K562 (cell line): ENCODE measurements at regions not wholly inside any gene's neighbourhood (a gene's known extent, or its start where the extent isn't known, plus 50 kb on each side); places are given as distances from the start of the nearest gene placed in this dataset.

Experiments
- ATAC-seq: fragments of 200-7000 bp; cut with Tn5 transposase; 3 replicates; pipeline ENCODE4 v1.9.1; 2020; ENCODE audit warnings: moderate library complexity
- BruUV-seq: library from RNA; stranded (reverse); fragments of 400-500 nt; replicated peaks from 2 replicates; lab custom pipeline; 2021; lab: Mats Ljungman, UMichigan
- CTCF ChIA-PET: fragments of 300-600 bp; formaldehyde crosslinking; extraction: SDS; loops from one replicate; lab custom pipeline; 2021; ENCODE audit warnings: low intra/inter-chr PET ratio; lab: Yijun Ruan, JAX
- POLR2A ChIA-PET: fragments of 300-600, 350-650 bp; sonication (Branson Sonifier 250); formaldehyde crosslinking; extraction: SDS; loops from one replicate; lab custom pipeline; 2021; ENCODE audit warnings: antibody characterized with exemption, inconsistent platforms; lab: Yijun Ruan, JAX
- DNase-seq, 4 experiments: peaks; one replicate each; pipeline versions ENCODE4 v3.0.0 to v3.0.0-alpha.2; 2011 to 2018; ENCODE audit warnings: low spot score in 3 of 4, mixed read lengths in 3 of 4; ENCODE audit errors: extremely low read depth in 1 of 4
- FAIRE-seq: peaks from 2 replicates; lab custom pipeline; 2011; peaks lifted over from hg19 to GRCh38; lab: Jason Lieb, UNC
- H2AFZ ChIP-seq: 2 replicates; pipeline ENCODE4 v1.6.0; 2011; ENCODE audit warnings: low read depth, low read length, control low read depth, inconsistent platforms
- H3K27ac ChIP-seq: fragments of 200-600 bp; 3 replicates; pipeline ENCODE4 v1.8.0; 2011; ENCODE audit warnings: low read depth, mild to moderate bottlenecking, control low read depth, inconsistent platforms, low read length, moderate library complexity, mixed read lengths; ENCODE audit errors: extremely low read depth
- H3K27me3 ChIP-seq, 2 experiments: fragments of 300-600 bp in 1 of 2; 2 replicates in 1 of 2; 3 replicates in 1 of 2; pipeline versions ENCODE4 v1.6.0 to v1.8.0; 2011; ENCODE audit warnings: inconsistent platforms in 2 of 2, low read length in 2 of 2, mild to moderate bottlenecking in 1 of 2, mixed read lengths in 1 of 2, moderate library complexity in 1 of 2; ENCODE audit not compliant: control insufficient read depth in 2 of 2, insufficient read depth in 2 of 2
- H3K36me3 ChIP-seq: fragments of 300-600 bp; 3 replicates; pipeline ENCODE4 v1.8.0; 2011; ENCODE audit warnings: mild to moderate bottlenecking, low read length, inconsistent platforms; ENCODE audit not compliant: control insufficient read depth, insufficient read depth
- H3K4me1 ChIP-seq, 2 experiments: fragments of 200-600 bp in 1 of 2; replicated peaks in 1 of 2; 2 replicates in 1 of 2; 3 replicates in 1 of 2; pipeline versions ENCODE4 v1.5.1 to v1.8.0; 2011; ENCODE audit warnings: inconsistent platforms in 2 of 2, low read length in 2 of 2, mild to moderate bottlenecking in 1 of 2, mixed read lengths in 1 of 2, moderate library complexity in 1 of 2; ENCODE audit not compliant: control insufficient read depth in 2 of 2, insufficient read depth in 2 of 2
- H3K4me2 ChIP-seq: 2 replicates; pipeline ENCODE4 v1.6.1; 2011; ENCODE audit warnings: low read length, control low read depth, inconsistent platforms, mixed read lengths; ENCODE audit not compliant: insufficient read depth
- H3K4me3 ChIP-seq: fragments of 200-600 bp; sonication (generic), shearing (Covaris generic); 2 replicates; pipeline ENCODE4 v1.5.1; 2016; ENCODE audit warnings: control low read depth, inconsistent platforms
- H3K79me2 ChIP-seq: fragments of 200-600 bp; 3 replicates; pipeline ENCODE4 v1.8.0; 2011; ENCODE audit warnings: low read length, inconsistent platforms; ENCODE audit not compliant: control insufficient read depth, insufficient read depth
- H3K9ac ChIP-seq, 2 experiments: 2 replicates each; pipeline versions ENCODE4 v1.6.0 to v1.6.1; 2011; ENCODE audit warnings: low read depth in 2 of 2, low read length in 2 of 2, control low read depth in 1 of 2, inconsistent platforms in 1 of 2, mild to moderate bottlenecking in 1 of 2, mixed read lengths in 1 of 2; ENCODE audit not compliant: insufficient read depth in 1 of 2
- H3K9me1 ChIP-seq: one replicate; pipeline ENCODE4 v1.6.0; 2011; ENCODE audit warnings: inconsistent platforms, mild to moderate bottlenecking, low read length, moderate library complexity; ENCODE audit not compliant: control insufficient read depth, insufficient read depth
- H3K9me3 ChIP-seq: replicated peaks from 2 replicates; pipeline ENCODE4 v1.5.1; 2011; ENCODE audit warnings: low read depth, low read length, inconsistent platforms; ENCODE audit not compliant: control insufficient read depth, insufficient read depth
- H4K20me1 ChIP-seq: replicated peaks from 2 replicates; pipeline ENCODE4 v1.6.1; 2011; ENCODE audit warnings: low read length, inconsistent platforms, mixed read lengths; ENCODE audit not compliant: control insufficient read depth, insufficient read depth
- CC2D1A ChIP-seq: fragments of 450-650 bp; IDR thresholded peaks from 2 replicates; pipeline ENCODE4 v1.6.1; 2017; ENCODE audit warnings: mild to moderate bottlenecking
- CCNT2 ChIP-seq: IDR thresholded peaks from 2 replicates; pipeline ENCODE4 v1.6.1; 2011; ENCODE audit warnings: borderline replicate concordance, low read depth, mild to moderate bottlenecking, moderate library complexity, mixed read lengths, low read length; ENCODE audit not compliant: insufficient read length; ENCODE audit errors: extremely low read depth
- FOXM1 ChIP-seq, 2 experiments: fragments of 450-650 bp in 1 of 2; sonication (generic) in 1 of 2; formaldehyde crosslinking in 1 of 2; IDR thresholded peaks; 2 replicates each; pipeline versions ENCODE4 v1.6.1 to v1.9.0; 2017 to 2022; ENCODE audit warnings: low read depth in 2 of 2, mild to moderate bottlenecking in 2 of 2, missing genetic modification reagents in 1 of 2, moderate library complexity in 1 of 2
- GABPA ChIP-seq: fragments of 200-800 bp; sonication (Bioruptor generic); conservative IDR thresholded peaks from 2 replicates; pipeline ENCODE4 v1.6.1; 2016; ENCODE audit warnings: low read depth, missing genetic modification characterization, missing compliant biosample characterization
- HEY1 ChIP-seq: fragments of 250-450 bp; sonication (Bioruptor Pico); IDR thresholded peaks from 2 replicates; pipeline ENCODE4 v1.5.0; 2020; ENCODE audit warnings: mild to moderate bottlenecking, moderate library complexity, borderline replicate concordance
- HMG20B ChIP-seq: fragments of 250-450 bp; sonication (Bioruptor Pico); IDR thresholded peaks from 2 replicates; pipeline ENCODE4 v1.5.0; 2021; ENCODE audit warnings: mild to moderate bottlenecking
- MLX ChIP-seq, 2 experiments: fragments of 450-650 bp in 1 of 2; sonication (generic) in 1 of 2; formaldehyde crosslinking; conservative IDR thresholded peaks; 2 replicates each; pipeline versions ENCODE4 v1.4.0 to v1.8.1; 2020 to 2022; ENCODE audit warnings: mild to moderate bottlenecking in 1 of 2, missing genetic modification reagents in 1 of 2
- PHF20 ChIP-seq: fragments of 450-650 bp; IDR thresholded peaks from 2 replicates; pipeline ENCODE4 v1.6.1; 2018; ENCODE audit not compliant: partially characterized antibody
- PHF8 ChIP-seq: fragments of 200-600 bp; sonication (generic); IDR thresholded peaks from 2 replicates; pipeline ENCODE4 v1.6.1; 2012; ENCODE audit warnings: mixed run types, mild to moderate bottlenecking, inconsistent platforms, low read length, moderate library complexity, borderline replicate concordance
- SMARCA4 ChIP-seq: fragments of 450-650 bp; IDR thresholded peaks from 2 replicates; pipeline ENCODE4 v1.6.1; 2016
- STAT5A ChIP-seq: IDR thresholded peaks from 2 replicates; pipeline ENCODE4 v1.6.1; 2012; ENCODE audit warnings: low read length, inconsistent platforms, borderline replicate concordance
- STAT5B ChIP-seq: fragments of 250-450 bp; sonication (Bioruptor Pico); IDR thresholded peaks from 2 replicates; pipeline ENCODE4 v1.8.0; 2021; ENCODE audit warnings: mild to moderate bottlenecking, inconsistent platforms
- TCF7L2 ChIP-seq: fragments of 150-350 bp; IDR thresholded peaks from 2 replicates; pipeline ENCODE4 v1.6.1; 2016; ENCODE audit warnings: low read depth, mild to moderate bottlenecking, low read length, moderate library complexity
- ZNF133 ChIP-seq: fragments of 250-450 bp; sonication (Bioruptor Pico); IDR thresholded peaks from 2 replicates; pipeline ENCODE4 v1.4.0; 2020; ENCODE audit warnings: mild to moderate bottlenecking
- ZNF311 ChIP-seq: fragments of 250-450 bp; sonication (Bioruptor Pico); IDR thresholded peaks from 2 replicates; pipeline ENCODE4 v1.4.0; 2020; ENCODE audit warnings: mild to moderate bottlenecking, moderate library complexity
- WGBS: fragments of 100-300 bp; shearing (Covaris generic); methylation state at CpG from one replicate; pipeline ENCODE4 v1.1.6; 2016; ENCODE audit warnings: low coverage, mixed read lengths; ENCODE audit not compliant: insufficient coverage; ENCODE audit errors: missing lambda C conversion rate; 5-methylcytosine and 5-hydroxymethylcytosine counted together
- in situ Hi-C: fragments of 300-500 bp; cut with MboI; formaldehyde crosslinking; loops from 4 replicates; pipeline ENCODE4 v1.15.0; 2018; ENCODE audit warnings: inconsistent platforms, mixed read lengths
- intact Hi-C: fragments of 100-400 bp; cut with micrococcal nuclease; formaldehyde crosslinking; loops from 2 replicates; pipeline ENCODE4 v1.14.2; 2022
- TF ChIP-seq, protein P1 (sequence below): fragments of 450-650 bp; IDR thresholded peaks from 2 replicates; pipeline ENCODE4 v1.6.1; 2016; ENCODE audit warnings: borderline replicate concordance

DNA sequence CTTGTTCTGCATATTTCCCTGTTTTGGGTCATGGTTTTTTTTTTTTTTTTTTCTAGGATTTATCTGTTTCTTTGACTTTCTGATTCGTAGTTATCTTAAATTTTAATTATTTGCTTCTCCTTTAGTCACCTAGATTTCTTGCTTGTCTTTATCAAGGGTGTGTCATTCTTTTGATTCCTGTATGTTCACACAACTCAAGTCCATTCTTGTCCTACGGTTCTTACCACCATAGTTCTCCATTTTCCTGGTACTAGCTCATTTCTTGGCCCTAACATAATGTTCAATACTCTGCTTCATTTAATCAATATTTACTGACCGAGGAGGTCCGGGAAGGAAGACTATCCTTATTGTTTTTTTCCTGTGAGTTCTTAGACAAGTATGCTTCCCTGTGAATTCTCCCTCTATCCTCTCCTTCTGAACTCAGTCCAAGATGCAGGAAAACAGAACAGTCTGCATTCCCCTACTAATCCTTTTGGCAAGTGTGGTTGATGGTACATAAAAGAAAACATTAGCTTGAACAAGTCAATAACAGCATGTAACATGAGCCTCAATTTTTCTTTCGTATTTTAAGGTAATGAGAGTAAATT lies 1346.4 kb upstream of the SEL1L start:
- CTCF ChIA-PET: no interaction called here
- Histone ChIP-seq H3K4me1 (no peaks in the 10 kb centered on the region), H3K4me3 (no peak overlapping the region), H3K9ac (no peak overlapping the region), H3K36me3 (no peaks in the 10 kb centered on the region), H3K27me3 (no peaks in the 10 kb centered on the region), H4K20me1 (no peaks in the 10 kb centered on the region), H3K4me2 (no peak overlapping the region), H3K9me1 (no peaks in the 10 kb centered on the region), H3K9me3 (no peaks in the 10 kb centered on the region), H3K27ac (no peak overlapping the region), H3K79me2 (no peaks in the 10 kb centered on the region), H2AFZ (no peak overlapping the region)
- ATAC-seq (no peak), FAIRE-seq (no peak), DNase-seq (no peak)
- POLR2A ChIA-PET: no interaction called here
- in situ Hi-C loops (no loop called here), intact Hi-C loops (no loop called here)
- TF ChIP-seq SMARCA4 (no peak), TCF7L2 (no peak), ZNF311 (CRISPR knock-in tag) (no peak), STAT5A (no peak), CC2D1A (no peak), STAT5B (CRISPR knock-in tag) (no peak), FOXM1 (IDR thresholded peaks at IDR 0.05; ENCODE audit: low read depth) (no peak), FOXM1 (CRISPR knock-in tag; IDR thresholded peaks at IDR 0.05; ENCODE audit: low read depth) (no peak), HEY1 (CRISPR knock-in tag) (no peak), HMG20B (no peak), MLX (CRISPR knock-in tag; conservative IDR thresholded peaks at IDR 0.05) (no peak), PHF20 (no peak), ZNF133 (CRISPR knock-in tag) (no peak), PHF8 (no peak), GABPA (no peak), CCNT2 (no peak)
- TF ChIP-seq, protein P1, sequence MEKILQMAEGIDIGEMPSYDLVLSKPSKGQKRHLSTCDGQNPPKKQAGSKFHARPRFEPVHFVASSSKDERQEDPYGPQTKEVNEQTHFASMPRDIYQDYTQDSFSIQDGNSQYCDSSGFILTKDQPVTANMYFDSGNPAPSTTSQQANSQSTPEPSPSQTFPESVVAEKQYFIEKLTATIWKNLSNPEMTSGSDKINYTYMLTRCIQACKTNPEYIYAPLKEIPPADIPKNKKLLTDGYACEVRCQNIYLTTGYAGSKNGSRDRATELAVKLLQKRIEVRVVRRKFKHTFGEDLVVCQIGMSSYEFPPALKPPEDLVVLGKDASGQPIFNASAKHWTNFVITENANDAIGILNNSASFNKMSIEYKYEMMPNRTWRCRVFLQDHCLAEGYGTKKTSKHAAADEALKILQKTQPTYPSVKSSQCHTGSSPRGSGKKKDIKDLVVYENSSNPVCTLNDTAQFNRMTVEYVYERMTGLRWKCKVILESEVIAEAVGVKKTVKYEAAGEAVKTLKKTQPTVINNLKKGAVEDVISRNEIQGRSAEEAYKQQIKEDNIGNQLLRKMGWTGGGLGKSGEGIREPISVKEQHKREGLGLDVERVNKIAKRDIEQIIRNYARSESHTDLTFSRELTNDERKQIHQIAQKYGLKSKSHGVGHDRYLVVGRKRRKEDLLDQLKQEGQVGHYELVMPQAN: no peak
- no TSS peak for BruUV-seq
- WGBS: 0% methylated on average over 4 of the region's 5 CpGs
